A549 (cell line): ENCODE measurements at regions not wholly inside any gene's neighbourhood (a gene's known extent, or its start where the extent isn't known, plus 50 kb on each side); places are given as distances from the start of the nearest gene placed in this dataset.

ENCODE experiments used
- ATAC-seq, 2 experiments: fragments of 200-7000 bp in 1 of 2; fragments of >200 bp in 1 of 2; cut with Nextera tagmentation in 1 of 2; cut with Tn5 transposase in 1 of 2; 3 replicates each; pipeline versions ENCODE4 v1.8.0 to v1.9.1; 2018 to 2020; ENCODE audit warnings: mild to moderate bottlenecking in 1 of 2, moderate library complexity in 1 of 2
- CTCF ChIA-PET: fragments of 300-600 bp; sonication (Branson Sonifier 250); formaldehyde crosslinking; extraction: SDS; loops from one replicate; lab custom pipeline; 2021; ENCODE audit warnings: antibody characterized with exemption, inconsistent platforms; lab: Yijun Ruan, JAX
- POLR2A ChIA-PET: fragments of 350-600 bp; formaldehyde crosslinking; extraction: SDS; loops from one replicate; lab custom pipeline; 2021; ENCODE audit warnings: antibody characterized with exemption, inconsistent platforms; lab: Yijun Ruan, JAX
- DNase-seq, 2 experiments: peaks; one replicate each; pipeline versions ENCODE4 v3.0.0 to v3.0.0-alpha.2; 2011 to 2016; ENCODE audit warnings: low read depth in 1 of 2, low spot score in 1 of 2
- FAIRE-seq: peaks from 2 replicates; lab custom pipeline; 2011; peaks lifted over from hg19 to GRCh38; lab: Jason Lieb, UNC
- H3K27ac ChIP-seq, 2 experiments: fragments of >200 bp; sonication (Bioruptor Twin); formaldehyde crosslinking; 3 replicates each; pipeline ENCODE4 v1.5.1; 2016 to 2017
- H3K4me1 ChIP-seq: fragments of >200 bp; sonication (Bioruptor Twin); formaldehyde crosslinking; 3 replicates; pipeline ENCODE4 v1.6.1; 2016
- H3K4me2 ChIP-seq: fragments of >200 bp; sonication (Bioruptor Twin); formaldehyde crosslinking; 3 replicates; pipeline ENCODE4 v1.6.1; 2016
- H3K4me3 ChIP-seq: fragments of >200 bp; sonication (Bioruptor Twin); formaldehyde crosslinking; 3 replicates; pipeline ENCODE4 v1.5.1; 2016
- H3K9me3 ChIP-seq: fragments of >200 bp; sonication (Bioruptor Twin); formaldehyde crosslinking; 3 replicates; pipeline ENCODE4 v1.6.1; 2016
- CEBPB ChIP-seq, 2 experiments: fragments of >200 bp in 1 of 2; sonication (Bioruptor Twin) in 1 of 2; formaldehyde crosslinking in 1 of 2; IDR thresholded peaks; 2 replicates each; pipeline ENCODE4 v1.6.1; 2012 to 2016
- FOSL2 ChIP-seq, 2 experiments: fragments of 450-650 bp in 1 of 2; fragments of >200 bp in 1 of 2; sonication (Bioruptor Twin) in 1 of 2; formaldehyde crosslinking; IDR thresholded peaks; 2 replicates each; pipeline versions ENCODE4 v1.5.0 to v1.6.1; 2016 to 2020; ENCODE audit warnings: mild to moderate bottlenecking in 1 of 2, moderate library complexity in 1 of 2
- GATA3 ChIP-seq: IDR thresholded peaks from 2 replicates; pipeline ENCODE4 v1.6.1; 2012; ENCODE audit warnings: borderline replicate concordance
- HOXB13 ChIP-seq: fragments of 250-450 bp; sonication (Bioruptor Pico); IDR thresholded peaks from 2 replicates; pipeline ENCODE4 v1.5.0; 2020; ENCODE audit warnings: low read depth, mild to moderate bottlenecking, moderate library complexity
- HOXB5 ChIP-seq: fragments of 250-450 bp; sonication (Bioruptor Pico); IDR thresholded peaks from 2 replicates; pipeline ENCODE4 v1.5.0; 2020; ENCODE audit warnings: mild to moderate bottlenecking, moderate library complexity
- KDM1A ChIP-seq: fragments of 200-600 bp; sonication (generic); IDR thresholded peaks from 2 replicates; pipeline ENCODE4 v1.6.1; 2016; ENCODE audit warnings: low read depth, mild to moderate bottlenecking
- MAZ ChIP-seq: fragments of 150-350 bp; IDR thresholded peaks from 2 replicates; pipeline ENCODE4 v1.6.1; 2014; ENCODE audit warnings: antibody characterized with exemption, low read depth, low read length, borderline replicate concordance
- NR3C1 ChIP-seq: fragments of >200 bp; sonication (Bioruptor Twin); formaldehyde crosslinking; IDR thresholded peaks from 3 replicates; pipeline ENCODE4 v1.6.1; 2017
- POLR2AphosphoS2 ChIP-seq: conservative IDR thresholded peaks from 2 replicates; pipeline ENCODE4 v1.6.1; 2012; ENCODE audit warnings: low read length, improper control_type of control experiment, inconsistent platforms
- RCOR1 ChIP-seq: fragments of 150-350 bp; IDR thresholded peaks from 2 replicates; pipeline ENCODE4 v1.6.1; 2014; ENCODE audit warnings: antibody characterized with exemption, low read length, low read depth
- SREBF2 ChIP-seq: fragments of 450-650 bp; IDR thresholded peaks from 2 replicates; pipeline ENCODE4 v1.6.1; 2014; ENCODE audit warnings: mild to moderate bottlenecking, moderate library complexity
- TFCP2L1 ChIP-seq: fragments of 250-450 bp; sonication (Bioruptor Pico); IDR thresholded peaks from 2 replicates; pipeline ENCODE4 v1.5.0; 2021; ENCODE audit warnings: mild to moderate bottlenecking
- ZC3H11A ChIP-seq: fragments of 450-650 bp; IDR thresholded peaks from 2 replicates; pipeline ENCODE4 v1.6.1; 2014; ENCODE audit warnings: antibody characterized with exemption, mild to moderate bottlenecking
- ZFP36 ChIP-seq: fragments of 450-650 bp; IDR thresholded peaks from 2 replicates; pipeline ENCODE4 v1.6.1; 2014; ENCODE audit warnings: borderline replicate concordance; ENCODE audit not compliant: partially characterized antibody
- ZSCAN20 ChIP-seq: fragments of 250-450 bp; sonication (Bioruptor Pico); IDR thresholded peaks from 2 replicates; pipeline ENCODE4 v1.8.0; 2022; ENCODE audit warnings: mild to moderate bottlenecking, moderate library complexity
- WGBS: methylation state at CpG from one replicate; pipeline ENCODE4 v1.1.6; 2017; ENCODE audit errors: missing lambda C conversion rate; 5-methylcytosine and 5-hydroxymethylcytosine counted together
- TF ChIP-seq, protein P1 (sequence below): fragments of 200-600 bp; sonication (generic); IDR thresholded peaks from 2 replicates; pipeline ENCODE4 v1.6.1; 2016; ENCODE audit warnings: antibody characterized with exemption, mild to moderate bottlenecking, moderate library complexity
- TF ChIP-seq, protein P2 (sequence below): IDR thresholded peaks from 2 replicates; pipeline ENCODE4 v1.6.1; 2012
- TF ChIP-seq, protein P3 (sequence below): fragments of 250-450 bp; sonication (Bioruptor Pico); IDR thresholded peaks from 2 replicates; pipeline ENCODE4 v1.5.0; 2021; ENCODE audit warnings: mild to moderate bottlenecking, moderate library complexity, borderline replicate concordance
- TF ChIP-seq, protein P4 (sequence below): fragments of 450-650 bp; IDR thresholded peaks from 2 replicates; pipeline ENCODE4 v1.6.1; 2014; ENCODE audit warnings: antibody characterized with exemption
- TF ChIP-seq, protein P5 (sequence below): fragments of 250-450 bp; sonication (Bioruptor Pico); IDR thresholded peaks from 2 replicates; pipeline ENCODE4 v1.5.0; 2020; ENCODE audit warnings: low read depth, mild to moderate bottlenecking, moderate library complexity
- TF ChIP-seq, protein P6 (sequence below): fragments of >200 bp; sonication (Bioruptor Twin); formaldehyde crosslinking; IDR thresholded peaks from 2 replicates; pipeline ENCODE4 v1.6.1; 2016
- TF ChIP-seq, protein P7 (sequence below): IDR thresholded peaks from 2 replicates; pipeline ENCODE4 v1.6.1; 2012

DNA sequence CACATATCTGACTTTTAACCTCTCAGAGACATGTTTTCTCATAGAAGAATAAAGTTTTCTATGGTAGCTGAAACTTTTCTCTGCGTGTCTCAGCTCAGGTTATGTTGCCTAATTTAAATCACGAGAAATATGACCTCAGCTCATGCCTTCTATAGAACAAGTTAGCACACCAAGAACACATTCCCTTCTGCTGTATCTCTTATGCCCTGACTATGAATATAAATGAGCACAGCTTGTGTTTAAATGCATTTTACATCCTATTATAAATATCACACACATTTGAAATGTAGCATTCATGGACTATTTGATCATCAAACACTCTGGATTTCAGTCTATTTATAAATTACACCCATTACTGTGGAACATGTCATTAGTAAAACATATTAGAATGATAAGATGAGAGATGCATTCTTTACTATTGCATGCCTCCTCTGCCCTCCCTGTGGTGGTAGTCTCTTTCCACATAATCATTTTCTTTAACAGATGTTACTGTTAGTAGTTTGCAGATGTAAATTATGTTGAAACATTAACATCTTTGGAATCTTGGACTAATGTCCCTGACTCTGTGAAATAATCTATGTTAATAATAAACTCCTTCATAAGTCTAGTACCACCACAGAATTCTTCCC is 2044.9 kb upstream of the PCDH20 start (continued):
- TF ChIP-seq, protein P1, sequence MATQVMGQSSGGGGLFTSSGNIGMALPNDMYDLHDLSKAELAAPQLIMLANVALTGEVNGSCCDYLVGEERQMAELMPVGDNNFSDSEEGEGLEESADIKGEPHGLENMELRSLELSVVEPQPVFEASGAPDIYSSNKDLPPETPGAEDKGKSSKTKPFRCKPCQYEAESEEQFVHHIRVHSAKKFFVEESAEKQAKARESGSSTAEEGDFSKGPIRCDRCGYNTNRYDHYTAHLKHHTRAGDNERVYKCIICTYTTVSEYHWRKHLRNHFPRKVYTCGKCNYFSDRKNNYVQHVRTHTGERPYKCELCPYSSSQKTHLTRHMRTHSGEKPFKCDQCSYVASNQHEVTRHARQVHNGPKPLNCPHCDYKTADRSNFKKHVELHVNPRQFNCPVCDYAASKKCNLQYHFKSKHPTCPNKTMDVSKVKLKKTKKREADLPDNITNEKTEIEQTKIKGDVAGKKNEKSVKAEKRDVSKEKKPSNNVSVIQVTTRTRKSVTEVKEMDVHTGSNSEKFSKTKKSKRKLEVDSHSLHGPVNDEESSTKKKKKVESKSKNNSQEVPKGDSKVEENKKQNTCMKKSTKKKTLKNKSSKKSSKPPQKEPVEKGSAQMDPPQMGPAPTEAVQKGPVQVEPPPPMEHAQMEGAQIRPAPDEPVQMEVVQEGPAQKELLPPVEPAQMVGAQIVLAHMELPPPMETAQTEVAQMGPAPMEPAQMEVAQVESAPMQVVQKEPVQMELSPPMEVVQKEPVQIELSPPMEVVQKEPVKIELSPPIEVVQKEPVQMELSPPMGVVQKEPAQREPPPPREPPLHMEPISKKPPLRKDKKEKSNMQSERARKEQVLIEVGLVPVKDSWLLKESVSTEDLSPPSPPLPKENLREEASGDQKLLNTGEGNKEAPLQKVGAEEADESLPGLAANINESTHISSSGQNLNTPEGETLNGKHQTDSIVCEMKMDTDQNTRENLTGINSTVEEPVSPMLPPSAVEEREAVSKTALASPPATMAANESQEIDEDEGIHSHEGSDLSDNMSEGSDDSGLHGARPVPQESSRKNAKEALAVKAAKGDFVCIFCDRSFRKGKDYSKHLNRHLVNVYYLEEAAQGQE, result no peak
- no peak for TF ChIP-seq HOXB5
- TF ChIP-seq GATA3, result no peak
- TF ChIP-seq, protein P2, sequence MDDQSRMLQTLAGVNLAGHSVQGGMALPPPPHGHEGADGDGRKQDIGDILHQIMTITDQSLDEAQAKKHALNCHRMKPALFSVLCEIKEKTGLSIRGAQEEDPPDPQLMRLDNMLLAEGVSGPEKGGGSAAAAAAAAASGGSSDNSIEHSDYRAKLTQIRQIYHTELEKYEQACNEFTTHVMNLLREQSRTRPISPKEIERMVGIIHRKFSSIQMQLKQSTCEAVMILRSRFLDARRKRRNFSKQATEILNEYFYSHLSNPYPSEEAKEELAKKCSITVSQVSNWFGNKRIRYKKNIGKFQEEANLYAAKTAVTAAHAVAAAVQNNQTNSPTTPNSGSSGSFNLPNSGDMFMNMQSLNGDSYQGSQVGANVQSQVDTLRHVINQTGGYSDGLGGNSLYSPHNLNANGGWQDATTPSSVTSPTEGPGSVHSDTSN, result no peak
- no peak for TF ChIP-seq FOSL2 (IDR thresholded peaks at IDR 0.05)
- no peak for TF ChIP-seq FOSL2 (CRISPR knock-in tag; IDR thresholded peaks at IDR 0.05)
- no peak for TF ChIP-seq NR3C1
- TF ChIP-seq, protein P3, sequence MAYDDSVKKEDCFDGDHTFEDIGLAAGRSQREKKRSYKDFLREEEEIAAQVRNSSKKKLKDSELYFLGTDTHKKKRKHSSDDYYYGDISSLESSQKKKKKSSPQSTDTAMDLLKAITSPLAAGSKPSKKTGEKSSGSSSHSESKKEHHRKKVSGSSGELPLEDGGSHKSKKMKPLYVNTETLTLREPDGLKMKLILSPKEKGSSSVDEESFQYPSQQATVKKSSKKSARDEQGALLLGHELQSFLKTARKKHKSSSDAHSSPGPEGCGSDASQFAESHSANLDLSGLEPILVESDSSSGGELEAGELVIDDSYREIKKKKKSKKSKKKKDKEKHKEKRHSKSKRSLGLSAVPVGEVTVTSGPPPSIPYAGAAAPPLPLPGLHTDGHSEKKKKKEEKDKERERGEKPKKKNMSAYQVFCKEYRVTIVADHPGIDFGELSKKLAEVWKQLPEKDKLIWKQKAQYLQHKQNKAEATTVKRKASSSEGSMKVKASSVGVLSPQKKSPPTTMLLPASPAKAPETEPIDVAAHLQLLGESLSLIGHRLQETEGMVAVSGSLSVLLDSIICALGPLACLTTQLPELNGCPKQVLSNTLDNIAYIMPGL, result no peak
- no peak for TF ChIP-seq HOXB13

DNA sequence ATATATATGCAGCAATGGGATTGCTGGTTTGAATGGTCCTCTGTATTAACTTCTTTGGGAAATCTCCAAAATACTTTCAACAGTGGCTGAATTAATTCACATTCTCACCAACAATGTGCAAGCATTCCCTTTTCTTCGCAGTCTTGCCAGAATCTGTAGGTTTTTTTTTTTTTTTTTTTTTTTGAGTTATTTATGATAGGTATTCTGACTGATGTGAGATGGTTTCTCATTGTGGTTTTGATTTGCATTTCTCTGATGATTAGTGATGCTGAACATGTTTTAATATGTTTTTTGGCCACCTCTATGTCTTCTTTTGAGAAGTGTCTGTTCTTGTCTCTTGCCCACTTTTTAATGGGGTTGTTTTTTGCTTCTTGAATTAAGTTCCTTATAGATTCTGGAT is 2041.5 kb upstream of the PCDH20 start:
- Histone ChIP-seq H3K27ac (no peak overlapping the region), H3K4me3 (no peak overlapping the region), H3K9me3 (no peaks in the 10 kb centered on the region), H3K4me1 (no peaks in the 10 kb centered on the region), H3K4me2 (no peak overlapping the region)
- TF ChIP-seq, protein P4, sequence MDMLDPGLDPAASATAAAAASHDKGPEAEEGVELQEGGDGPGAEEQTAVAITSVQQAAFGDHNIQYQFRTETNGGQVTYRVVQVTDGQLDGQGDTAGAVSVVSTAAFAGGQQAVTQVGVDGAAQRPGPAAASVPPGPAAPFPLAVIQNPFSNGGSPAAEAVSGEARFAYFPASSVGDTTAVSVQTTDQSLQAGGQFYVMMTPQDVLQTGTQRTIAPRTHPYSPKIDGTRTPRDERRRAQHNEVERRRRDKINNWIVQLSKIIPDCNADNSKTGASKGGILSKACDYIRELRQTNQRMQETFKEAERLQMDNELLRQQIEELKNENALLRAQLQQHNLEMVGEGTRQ, result no peak
- TF ChIP-seq KDM1A (no peak), POLR2AphosphoS2 (no peak), HOXB13 (no peak), TFCP2L1 (CRISPR knock-in tag) (no peak), ZSCAN20 (CRISPR knock-in tag) (no peak), SREBF2 (no peak), CEBPB (IDR thresholded peaks at IDR 0.05) (no peak), ZC3H11A (no peak), HOXB5 (no peak), RCOR1 (no peak), ZFP36 (no peak), MAZ (no peak)
- TF ChIP-seq, protein P5, sequence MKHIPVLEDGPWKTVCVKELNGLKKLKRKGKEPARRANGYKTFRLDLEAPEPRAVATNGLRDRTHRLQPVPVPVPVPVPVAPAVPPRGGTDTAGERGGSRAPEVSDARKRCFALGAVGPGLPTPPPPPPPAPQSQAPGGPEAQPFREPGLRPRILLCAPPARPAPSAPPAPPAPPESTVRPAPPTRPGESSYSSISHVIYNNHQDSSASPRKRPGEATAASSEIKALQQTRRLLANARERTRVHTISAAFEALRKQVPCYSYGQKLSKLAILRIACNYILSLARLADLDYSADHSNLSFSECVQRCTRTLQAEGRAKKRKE (CRISPR knock-in tag), result no peak
- TF ChIP-seq, protein P6, sequence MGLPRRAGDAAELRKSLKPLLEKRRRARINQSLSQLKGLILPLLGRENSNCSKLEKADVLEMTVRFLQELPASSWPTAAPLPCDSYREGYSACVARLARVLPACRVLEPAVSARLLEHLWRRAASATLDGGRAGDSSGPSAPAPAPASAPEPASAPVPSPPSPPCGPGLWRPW, result no peak
- TF ChIP-seq, protein P3, result no peak
- TF ChIP-seq, protein P7, sequence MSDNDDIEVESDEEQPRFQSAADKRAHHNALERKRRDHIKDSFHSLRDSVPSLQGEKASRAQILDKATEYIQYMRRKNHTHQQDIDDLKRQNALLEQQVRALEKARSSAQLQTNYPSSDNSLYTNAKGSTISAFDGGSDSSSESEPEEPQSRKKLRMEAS, result no peak
- 53% methylated on average over 1 of the region's 1 CpG for WGBS
- no peak for ATAC-seq
- ChIA-PET POLR2A (no interaction called here), CTCF (no interaction called here)
- DNase-seq, result no peak
- no peak for FAIRE-seq
